ENCODE measurements at regions not wholly inside any gene's neighbourhood (a gene's known extent, or its start where the extent isn't known, plus 50 kb on each side); places are given as distances from the start of the nearest gene placed in this dataset.
A peak's percentile ranks its signal among the peaks of the same experiment; 100 is the strongest.
"Not testable (repeated sequence)": the region's sequence is repeated elsewhere in the genome, so short reads cannot be mapped to it uniquely, and the experiment has no call there.

DNA sequence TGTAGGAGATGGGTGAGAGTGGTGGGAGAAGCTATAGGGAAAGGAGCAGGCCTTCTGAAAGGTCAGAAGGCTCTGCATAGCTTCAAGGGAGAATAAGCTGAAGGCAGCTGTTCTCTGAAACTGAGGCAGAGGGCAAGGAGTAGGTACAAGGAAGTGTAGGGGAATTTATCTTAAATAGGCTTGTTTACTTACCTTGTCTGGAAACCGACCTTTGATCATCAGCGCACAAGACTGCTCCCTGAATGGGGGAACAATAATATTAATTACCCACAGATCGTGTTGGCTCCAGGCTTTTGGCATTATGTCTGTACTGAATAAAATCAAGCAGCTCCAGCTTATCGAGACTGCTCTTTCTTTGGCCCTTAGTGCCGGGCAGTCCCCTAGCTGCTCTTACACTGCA, 175.5 kb upstream of the MAGEB16 start:
- DNase-seq, result no peak

DNA sequence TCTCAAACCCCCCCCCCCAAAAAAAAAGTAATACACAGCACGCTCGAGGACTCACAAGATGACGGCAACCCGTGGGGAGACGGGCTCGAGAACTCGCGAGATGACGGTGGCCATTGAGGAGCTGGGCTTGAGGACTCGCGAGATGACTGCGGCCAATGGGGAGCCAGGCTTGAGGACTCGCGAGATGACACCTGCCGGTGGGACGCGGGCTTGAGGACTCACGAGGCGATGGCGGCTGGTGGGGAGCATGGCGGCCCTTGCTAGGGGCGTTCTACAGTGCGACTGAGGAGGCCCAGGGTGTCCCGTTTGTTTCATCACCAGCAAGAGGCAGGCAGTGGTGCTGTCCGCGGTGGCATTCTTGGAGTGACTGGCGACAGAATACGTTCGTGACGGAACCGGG, 172.4 kb upstream of the MAGEB16 start:
- DNase-seq, result no peak

GRCh38 chrX:35626124-35626523, 172.0 kb upstream of the MAGEB16 start:
- DNase-seq, result no peak

DNA sequence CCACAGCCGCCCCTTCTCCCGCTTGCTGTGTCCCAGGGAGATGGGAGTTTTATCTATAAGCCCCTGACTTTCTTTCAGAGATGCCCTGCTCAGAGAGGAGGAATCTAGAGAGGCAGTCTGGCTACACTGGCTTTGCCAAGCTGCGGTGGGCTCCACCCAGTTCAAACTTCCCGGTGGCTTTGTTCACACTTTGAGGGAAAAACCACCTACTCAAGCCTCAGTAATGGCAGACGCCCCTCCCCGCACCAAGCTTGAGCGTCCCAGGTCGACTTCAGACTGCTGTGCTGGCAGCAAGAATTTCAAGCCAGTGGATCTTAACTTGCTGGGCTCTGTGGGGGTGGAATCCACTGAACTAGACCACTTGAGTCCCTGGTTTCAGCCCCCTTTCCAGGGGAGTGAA, 162.2 kb upstream of the MAGEB16 start:
- not testable (repeated sequence) for DNase-seq

DNA sequence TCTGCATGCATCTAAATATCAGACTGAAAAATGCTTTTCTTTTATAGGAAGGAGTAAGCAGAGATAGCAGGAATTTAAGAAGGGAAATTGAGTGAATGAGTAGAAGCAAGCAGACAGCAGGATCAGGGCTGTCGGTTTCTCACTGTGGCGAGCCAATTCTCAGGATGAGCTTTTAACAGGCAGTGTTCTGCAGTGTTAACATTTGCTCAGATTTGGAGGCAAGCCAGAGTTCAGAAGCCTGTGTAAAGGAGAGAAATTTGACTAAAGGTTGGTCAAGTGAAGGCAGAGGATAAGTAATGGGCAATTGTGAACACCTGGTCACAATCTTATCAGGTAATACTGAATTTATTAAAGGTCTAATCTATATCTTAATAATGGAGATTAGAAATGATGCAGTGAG, 133.3 kb upstream of the MAGEB16 start:
- DNase-seq, result peak in 1 of 2 experiments; percentile 44

DNA sequence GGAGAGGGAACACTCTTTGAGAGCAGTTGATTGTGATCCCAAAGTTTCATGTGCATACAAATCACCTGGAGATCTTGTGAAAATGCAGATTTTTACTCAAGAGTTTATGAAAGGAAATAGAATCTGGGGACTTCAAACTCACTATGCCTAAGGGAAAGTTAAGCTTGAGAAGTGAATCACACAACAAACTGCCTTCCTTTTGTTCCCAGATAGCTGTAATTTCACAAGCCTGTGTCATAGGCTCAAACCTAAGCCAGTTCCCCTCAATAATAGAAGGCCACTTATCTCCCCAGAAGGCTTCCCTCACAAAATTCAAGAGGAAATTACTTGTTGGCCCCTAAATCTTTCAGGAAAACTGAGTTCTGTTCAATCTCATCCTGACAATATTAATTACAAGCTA, 132.8 kb upstream of the MAGEB16 start:
- DNase-seq, result no peak

DNA sequence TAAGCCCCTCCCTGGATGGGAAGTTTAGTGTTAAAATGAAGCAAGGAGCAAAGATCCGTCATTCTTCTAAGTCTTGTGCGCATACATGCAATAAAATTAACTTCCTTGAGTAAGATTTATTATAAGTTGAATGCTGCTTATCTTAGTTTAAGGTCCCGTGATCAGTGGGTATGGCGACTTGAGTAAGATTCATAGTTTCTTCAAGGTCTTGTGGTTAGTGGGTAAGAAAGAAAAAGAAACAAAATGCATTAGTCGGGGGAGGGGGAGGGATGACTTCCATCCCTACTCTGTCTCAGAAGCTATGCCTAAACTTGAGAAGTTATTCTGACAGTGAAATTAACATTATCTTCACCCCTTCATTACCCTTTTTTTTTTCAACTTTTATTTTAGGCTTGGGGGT, 127.3 kb upstream of the MAGEB16 start:
- no peak for DNase-seq

- DNase-seq, result no peak
These were observed 123.0 kb upstream of the MAGEB16 start for GRCh38 chrX:35675151-35675550.

GRCh38 chrX:35680940-35681346, 117.2 kb upstream of the MAGEB16 start:
- no peak for DNase-seq

GRCh38 chrX:35682476-35682875, 115.7 kb upstream of the MAGEB16 start:
- DNase-seq, result no peak

GRCh38 chrX:35696760-35697234, 101.3 kb upstream of the MAGEB16 start:
- DNase-seq, result no peak

- DNase-seq, result no peak
These were observed 98.5 kb upstream of the MAGEB16 start for GRCh38 chrX:35699642-35700041.

GRCh38 chrX:35700121-35700520, 98.0 kb upstream of the MAGEB16 start:
- DNase-seq, result no peak

DNA sequence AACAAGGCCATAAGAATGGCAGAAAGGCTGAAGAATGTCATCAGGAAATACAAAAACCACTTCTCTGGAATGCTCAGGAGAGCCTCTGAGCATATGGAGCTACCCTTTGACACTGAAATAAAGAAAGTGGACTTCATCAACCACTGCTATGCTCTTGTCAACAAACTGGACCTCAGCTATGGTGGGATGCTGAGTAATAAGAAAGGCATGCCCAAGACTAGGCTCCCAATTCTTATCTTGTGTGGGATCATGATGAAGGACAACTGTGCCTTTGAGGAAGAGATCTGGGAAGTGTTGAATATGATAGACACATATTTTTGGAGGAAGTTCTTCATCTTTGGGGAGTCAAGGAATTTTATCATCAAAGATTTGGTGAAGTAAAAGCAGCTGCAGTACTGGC, 86.9 kb upstream of the MAGEB16 start:
- DNase-seq, result no peak

DNA sequence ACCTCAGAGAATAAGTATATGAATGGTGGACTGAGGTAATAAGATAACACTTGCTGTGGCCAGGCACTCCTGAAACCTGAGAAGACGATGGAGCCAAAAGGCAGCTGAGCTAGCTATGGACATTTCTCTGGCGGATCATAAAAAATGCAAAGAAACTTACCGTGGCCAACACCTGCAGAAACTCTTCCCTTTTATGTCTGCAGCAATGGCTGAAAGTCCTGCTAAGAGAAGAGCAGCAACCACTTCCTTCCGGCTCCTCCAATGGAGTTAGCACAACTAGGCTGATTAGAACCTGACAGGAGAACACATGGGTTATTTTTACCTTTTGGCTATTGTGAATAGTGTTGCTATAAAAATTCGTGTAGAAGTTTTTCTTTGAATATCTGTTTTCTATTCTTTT, 76.0 kb upstream of the MAGEB16 start:
- no peak for DNase-seq

GRCh38 chrX:35726176-35726575, 72.0 kb upstream of the MAGEB16 start:
- peak in 1 of 2 experiments; percentile 32 for DNase-seq

DNA sequence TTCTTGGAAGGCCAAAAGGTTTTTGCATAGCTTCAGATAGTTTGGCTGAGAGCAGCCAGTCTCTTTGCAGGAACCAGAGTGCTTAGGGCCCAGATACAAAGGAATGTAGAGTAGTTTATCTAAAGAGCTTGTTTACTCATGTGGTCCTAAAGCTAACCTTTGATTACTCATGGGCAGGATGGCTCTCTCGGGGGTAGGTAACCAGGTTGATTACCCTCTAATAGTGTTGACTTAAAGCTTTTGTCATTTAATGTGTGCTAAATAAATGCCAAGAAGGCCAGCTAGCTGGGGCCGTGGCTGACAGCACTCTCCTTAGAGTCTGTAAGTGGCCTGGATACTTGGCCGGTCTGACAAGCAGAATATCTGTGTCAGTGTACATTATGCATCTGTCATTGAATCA, 69.7 kb upstream of the MAGEB16 start:
- DNase-seq, result no peak

DNA sequence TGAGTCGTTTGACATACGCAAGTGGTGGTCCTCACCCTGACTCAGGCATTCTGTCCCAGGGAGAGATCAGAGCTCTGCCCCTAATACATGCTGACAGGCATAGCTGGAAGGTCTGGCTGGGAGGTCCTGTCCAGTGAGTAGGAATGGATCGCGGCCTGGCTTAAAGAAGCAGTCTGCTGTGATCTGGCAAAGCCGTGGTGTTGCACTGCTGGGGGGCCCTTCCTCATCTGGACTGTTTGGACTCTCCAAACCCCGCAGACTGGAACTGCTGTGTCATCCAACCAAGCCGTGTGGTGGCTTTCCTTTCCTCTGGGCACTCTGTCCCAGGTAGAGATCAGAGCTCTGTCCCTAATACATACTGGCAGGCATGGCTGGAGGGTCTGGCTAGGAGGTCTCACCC, 64.3 kb upstream of the MAGEB16 start:
- DNase-seq, result no peak

- DNase-seq, result no peak
These were observed 57.0 kb upstream of the MAGEB16 start for GRCh38 chrX:35741142-35741541.

DNA sequence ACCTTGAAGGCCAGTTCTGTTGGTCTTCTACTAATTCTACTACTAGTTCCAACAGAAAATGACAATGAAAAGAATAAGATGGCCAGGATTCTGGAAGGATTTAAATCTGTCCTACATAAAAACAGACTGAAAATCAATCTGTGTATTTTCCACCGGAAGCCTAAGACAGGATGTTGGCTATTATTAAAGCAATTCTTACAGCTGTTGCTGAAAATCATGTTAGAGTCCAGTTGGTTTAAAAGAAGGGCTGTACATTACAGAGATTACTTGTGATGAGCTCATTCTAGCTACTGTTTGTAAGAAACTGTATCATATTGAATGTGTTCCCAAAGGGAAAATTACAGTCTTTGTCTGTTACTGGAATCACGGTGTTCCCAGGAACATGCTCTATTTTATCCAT, 54.8 kb upstream of the MAGEB16 start:
- DNase-seq, result no peak

Measured in NCI-H2081 (cell line).